ENCODE measurements at regions not wholly inside any gene's neighbourhood (a gene's known extent, or its start where the extent isn't known, plus 50 kb on each side); places are given as distances from the start of the nearest gene placed in this dataset.

GRCh38 chr4:135949931-135950330 is 1582.4 kb downstream of the PCDH18 start:
- TF ChIP-seq EZH2 (IDR thresholded peaks at IDR 0.05; ENCODE audit: borderline replicate concordance, control insufficient read depth, low read depth, low read length): no peak
- TF ChIP-seq TCF7 (IDR thresholded peaks at IDR 0.05; ENCODE audit: borderline replicate concordance): no peak
- no peak for TF ChIP-seq IKZF1 (conservative IDR thresholded peaks at IDR 0.05)
- TF ChIP-seq SP1 (IDR thresholded peaks at IDR 0.05; ENCODE audit: low read depth, low read length): no peak
- no peak for TF ChIP-seq FOXM1 (IDR thresholded peaks at IDR 0.05; ENCODE audit: low read depth, low read length)
- TF ChIP-seq JUND (IDR thresholded peaks at IDR 0.05; ENCODE audit: low read depth, low read length): no peak
- no peak for TF ChIP-seq POLR2A (IDR thresholded peaks at IDR 0.05; ENCODE audit: low read depth, low read length)
- TF ChIP-seq REST (IDR thresholded peaks at IDR 0.05; ENCODE audit: low read depth, low read length): no peak
- no peak for TF ChIP-seq EP300 (IDR thresholded peaks at IDR 0.05; ENCODE audit: borderline replicate concordance in 1 of 2, control insufficient read depth in 1 of 2, low read depth in 2 of 2, low read length in 2 of 2)
- no peak for TF ChIP-seq CTCF (IDR thresholded peaks at IDR 0.05 in 2 of 3, conservative IDR thresholded peaks at IDR 0.05 in 1 of 3; ENCODE audit: control insufficient read depth in 2 of 3, extremely low read depth in 1 of 3, insufficient read depth in 1 of 3, low read depth in 3 of 3, low read length in 3 of 3)
- no peak for TF ChIP-seq RFX5 (IDR thresholded peaks at IDR 0.05; ENCODE audit: low read depth, low read length)
